ENCODE measurements at regions not wholly inside any gene's neighbourhood (a gene's known extent, or its start where the extent isn't known, plus 50 kb on each side); places are given as distances from the start of the nearest gene placed in this dataset.

DNA sequence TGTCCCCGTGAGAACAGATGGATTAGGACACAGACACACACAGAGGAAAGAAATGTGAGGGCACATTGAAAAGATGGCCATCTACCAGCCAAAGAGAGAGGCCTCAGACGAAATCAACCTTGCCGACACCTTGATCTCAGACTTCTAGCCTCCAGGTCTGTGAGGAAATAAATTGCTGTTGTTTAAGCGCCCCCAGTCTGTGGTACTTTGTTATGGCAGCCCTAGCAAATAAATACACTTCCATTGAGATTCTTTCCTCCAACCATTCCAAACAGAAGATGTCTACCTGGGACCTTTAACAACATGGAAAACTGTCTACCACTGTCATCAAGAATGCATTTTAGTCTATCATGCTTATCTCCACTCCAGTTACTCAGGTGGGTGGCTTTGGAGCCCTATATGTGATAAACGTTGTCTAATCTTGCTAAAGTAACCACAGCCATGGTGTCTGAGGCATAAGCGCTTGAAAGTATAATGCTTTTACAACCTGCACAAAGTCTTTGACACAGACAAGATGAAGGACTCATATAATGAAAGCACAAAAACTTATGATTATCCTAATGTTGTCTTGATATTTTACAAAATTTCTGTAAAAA is 244.3 kb downstream of the MTERF1 start:
- FAIRE-seq, result no peak

DNA sequence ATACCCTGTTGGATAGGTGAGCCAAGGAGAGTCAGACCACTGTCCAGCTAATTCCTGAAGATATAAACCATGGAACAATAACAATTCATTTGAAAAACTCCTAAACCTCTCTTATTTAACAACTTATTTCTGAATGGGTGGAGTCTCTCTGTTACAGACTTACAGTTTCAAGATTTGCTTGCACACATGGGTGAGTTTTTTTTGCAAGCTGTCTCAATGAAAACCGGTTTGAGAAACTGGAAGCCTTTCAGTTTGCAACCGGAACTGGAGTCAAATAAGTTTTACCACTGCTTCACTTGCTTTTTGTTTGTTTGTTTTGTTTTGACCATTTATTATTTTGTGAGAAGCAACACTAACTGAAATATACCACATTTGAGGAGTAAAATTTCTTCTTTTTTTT is 243.8 kb downstream of the MTERF1 start:
- FAIRE-seq, result no peak

DNA sequence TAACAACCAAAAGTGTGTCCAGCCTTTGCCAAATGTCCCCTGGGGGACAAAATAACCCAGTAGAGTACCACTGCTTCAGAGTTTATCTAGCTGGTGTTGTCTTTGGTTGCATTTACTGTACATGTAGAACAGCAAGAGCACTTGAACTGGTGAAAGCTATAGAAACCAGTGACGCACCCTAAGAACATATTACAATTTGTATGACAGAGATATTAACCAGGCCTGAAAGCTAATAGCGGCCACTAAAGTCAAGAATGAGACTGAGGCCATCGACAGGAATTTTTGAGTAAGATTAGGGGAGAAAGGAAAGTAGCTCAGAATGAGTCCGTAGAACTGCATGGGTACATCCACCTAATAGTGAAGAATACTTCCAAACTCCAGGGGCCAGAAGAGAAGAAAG is 236.2 kb downstream of the MTERF1 start:
- FAIRE-seq, result no peak

DNA sequence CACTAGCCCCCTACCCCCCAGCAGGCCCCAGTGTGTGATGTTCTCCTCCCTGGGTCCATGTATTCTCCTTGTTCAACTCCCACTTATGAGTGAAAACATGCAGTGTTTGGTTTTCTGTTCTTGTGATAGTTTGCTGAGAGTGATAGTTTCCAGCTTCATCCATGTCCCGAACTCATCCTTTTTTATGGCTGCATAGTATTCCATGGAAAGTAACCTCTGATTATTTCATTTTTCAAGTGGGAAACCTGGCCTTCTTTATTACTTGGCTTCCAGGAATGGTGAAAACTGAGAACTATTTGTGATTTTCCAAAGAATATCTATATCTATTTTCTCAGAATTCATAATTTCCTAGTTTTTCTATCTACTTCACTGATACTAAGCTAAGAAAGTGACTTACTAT is 235.0 kb downstream of the MTERF1 start:
- no peak for FAIRE-seq

DNA sequence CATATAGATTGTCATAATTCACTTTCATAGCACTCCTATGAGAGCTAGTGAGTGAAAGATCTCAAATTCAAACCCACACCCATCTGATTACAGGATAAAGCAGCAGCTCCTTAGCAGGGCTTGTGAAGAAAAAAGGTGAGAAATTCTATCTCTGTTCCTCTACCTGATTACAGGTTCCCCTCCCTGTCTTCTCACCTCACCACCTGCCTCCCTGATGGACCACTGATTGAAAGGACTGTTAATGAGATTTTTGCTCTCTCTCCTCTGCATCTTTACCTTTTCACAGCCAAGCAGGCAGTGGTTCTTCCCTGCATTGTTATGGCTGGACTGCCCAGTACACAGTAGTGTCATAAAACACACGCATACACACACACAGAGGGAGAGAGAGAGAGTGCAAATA is 228.5 kb downstream of the MTERF1 start:
- FAIRE-seq, result no peak

DNA sequence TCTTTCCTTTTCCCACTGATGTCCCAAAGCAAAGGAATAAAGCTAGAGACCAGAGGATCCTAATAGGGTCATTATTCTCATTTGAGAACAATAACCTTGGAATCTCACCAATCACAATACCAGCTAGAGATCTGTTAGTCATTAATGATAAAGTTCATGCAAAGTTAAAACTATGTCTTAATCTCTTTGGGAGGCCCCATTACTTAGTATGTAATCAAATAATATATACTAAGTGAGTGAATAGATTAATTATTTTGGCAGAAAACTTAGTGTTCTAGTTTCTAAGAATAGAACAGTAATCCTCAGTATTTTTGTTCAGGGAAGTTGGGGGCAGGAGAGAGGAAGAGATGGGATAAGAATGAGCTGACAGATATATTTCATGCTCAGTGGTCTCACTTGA is 227.2 kb downstream of the MTERF1 start:
- no peak for FAIRE-seq

DNA sequence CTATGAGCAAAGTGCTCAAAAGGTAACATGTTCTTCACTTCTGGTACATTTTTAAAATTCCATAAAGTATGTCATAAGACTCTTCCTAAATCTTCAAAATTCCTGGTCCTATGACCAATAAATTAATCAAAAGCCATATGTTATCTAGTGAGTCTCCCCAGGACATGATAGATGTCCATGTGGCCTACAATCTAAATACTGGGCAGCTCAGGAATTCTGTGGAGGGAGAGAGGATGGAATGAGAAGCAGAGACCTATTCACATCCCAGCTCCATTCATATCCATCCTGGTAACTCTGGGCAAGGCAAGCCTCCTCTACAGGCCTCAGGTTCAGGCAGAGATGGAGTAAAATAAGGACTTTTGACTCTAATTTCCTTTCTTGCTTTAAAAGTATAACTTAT is 224.8 kb downstream of the MTERF1 start:
- no peak for FAIRE-seq

DNA sequence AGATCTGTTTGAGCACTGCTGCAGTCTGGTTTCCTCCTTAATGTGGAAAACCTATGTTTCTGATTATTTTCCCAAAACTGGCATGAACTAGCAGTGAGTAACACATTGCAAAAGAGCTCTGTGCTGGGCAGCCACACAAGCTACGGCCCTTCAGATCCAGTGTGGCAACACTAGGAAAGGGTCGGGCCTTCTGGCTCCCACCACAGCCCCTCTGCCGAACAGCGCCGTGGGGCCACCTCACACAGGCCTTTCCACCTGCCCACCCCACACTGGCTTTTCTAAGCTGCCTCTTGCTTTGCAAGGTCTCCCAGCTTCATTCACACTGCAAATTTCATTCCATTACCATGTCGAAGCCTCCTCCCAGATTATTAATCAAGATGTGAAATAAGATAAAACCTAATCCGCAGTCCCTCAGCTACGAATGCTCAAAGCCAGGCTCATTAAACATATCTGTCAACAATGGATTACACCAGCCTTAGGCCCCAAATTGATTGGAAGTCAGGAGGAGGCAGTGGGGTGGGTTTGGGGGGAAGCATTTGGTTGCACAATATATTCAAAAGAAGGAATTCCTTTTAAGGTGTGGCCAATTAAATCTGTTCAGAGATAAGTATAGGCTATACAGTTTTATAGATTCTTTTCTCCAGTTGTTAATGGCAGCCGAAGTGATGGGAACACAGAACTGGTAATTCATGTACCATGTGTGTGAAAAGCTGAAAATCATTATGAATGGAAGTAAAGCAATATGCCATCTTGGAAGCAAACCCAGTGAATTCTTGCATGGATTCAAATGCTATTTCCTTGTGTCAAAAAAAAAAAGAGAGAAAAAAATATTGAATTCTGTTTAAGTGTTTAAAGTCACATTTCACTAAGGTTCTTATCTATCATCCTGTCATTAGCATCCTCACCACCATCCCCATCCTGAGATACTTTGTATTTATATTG is 223.7 kb downstream of the MTERF1 start:
- FAIRE-seq, result no peak

DNA sequence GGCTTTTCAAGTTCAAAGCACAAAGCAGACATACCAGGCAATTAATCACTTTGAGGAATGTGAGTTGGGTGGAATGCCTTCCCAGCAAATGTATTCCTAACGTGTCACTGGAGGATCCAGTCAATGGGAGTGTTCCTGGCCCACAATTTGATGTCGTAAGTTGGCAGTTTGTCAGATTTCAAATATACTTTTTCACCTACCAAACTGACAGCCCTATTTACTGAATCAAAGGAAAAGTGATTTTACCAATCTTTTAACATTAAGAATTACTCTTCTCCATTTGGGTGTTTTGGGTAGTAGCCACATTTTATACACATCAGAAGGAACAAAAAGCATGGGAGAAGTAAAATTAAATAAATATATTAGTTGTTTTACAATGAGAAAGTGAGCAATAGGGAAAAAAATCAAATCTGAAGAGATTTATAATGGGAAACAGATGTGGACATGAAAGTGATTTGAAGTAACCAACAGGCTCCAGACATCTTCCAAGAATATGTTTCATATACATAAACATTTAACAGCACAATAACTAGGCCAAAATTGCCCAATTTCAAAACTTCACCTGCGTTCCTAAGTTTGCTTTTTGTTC is 222.9 kb downstream of the MTERF1 start:
- FAIRE-seq, result no peak

DNA sequence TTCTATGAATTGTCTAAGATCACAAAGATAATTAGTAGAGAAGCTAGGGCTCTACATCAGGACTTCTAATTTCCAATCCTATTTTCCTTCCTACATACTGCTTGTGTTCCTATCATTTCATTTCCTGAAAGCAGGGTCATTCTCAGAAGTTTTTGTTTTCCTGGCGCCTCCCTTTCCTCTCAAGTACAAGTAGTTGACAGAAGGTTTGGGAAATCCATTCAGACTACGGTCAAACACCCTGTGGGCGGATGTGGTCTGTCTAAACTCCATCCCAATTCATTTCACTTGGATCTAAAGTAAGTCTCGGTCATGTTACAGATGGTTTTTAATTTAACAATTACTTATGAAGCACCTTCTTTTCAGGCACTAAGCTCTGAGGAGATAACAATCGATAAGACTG is 221.4 kb downstream of the MTERF1 start:
- FAIRE-seq, result no peak

DNA sequence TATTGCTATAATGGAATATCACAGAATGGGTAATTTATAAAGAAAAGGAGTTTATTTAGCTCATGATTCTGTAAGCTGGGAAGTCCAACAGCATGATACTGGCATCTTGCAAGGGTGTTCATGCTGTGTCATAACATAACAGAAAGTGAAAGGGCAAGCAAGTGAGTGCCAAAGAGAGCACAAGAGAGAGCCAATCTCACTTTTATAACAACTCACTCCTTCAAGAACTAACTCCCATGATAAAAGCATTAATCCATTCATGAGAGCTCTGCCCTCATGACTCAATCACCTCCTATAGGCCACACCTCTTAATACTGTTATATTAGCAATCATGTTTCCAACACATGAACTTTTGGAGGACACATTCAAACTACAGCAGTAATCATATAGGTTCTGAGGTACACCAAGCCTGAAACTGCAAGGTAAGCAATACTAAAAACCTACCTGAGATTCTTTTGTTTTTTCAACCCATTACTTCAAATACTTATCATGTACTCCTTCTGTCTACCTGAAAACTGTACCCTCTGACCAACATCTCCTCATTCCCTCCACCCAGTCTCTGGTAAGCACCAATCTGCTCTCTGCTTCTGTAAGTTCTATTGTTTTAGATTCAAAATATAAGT is 219.7 kb downstream of the MTERF1 start:
- FAIRE-seq, result no peak

DNA sequence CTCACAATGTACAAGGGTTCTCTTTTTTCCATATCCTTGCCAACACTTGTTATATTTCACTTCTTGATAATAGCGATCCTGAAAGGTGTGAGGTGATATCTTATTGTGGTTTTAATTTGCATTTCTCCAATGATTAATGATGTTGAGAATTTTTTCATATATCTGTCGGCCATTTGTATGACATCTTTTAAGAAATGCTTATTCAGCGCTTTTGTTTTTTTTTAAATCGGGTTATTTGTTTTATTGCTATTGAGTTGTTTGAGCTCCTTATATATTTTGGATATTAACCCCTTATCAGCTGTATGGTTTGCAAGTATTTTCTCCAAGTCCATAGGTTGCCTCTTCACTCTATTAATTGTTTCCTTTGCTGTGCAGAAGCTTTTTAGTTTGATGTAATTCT is 218.8 kb downstream of the MTERF1 start:
- FAIRE-seq, result no peak

DNA sequence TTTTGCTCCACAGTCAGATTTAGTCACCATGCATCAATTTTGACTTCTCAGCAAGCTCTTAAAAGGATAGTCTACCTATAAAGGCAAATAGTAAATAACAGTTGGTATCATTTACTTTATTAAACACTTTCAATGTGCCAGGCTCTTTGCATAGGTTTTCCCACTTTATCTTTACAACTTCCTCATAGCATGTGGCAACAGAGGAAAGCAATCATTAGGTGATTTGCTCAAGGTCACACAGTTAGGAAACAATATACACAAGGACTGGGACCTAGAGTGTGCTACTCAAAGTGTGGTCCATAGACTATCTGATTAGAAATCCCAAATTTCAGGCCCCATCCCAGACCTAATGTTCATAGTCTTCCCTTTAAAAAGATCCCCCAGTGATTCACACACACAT is 212.3 kb downstream of the MTERF1 start:
- no peak for FAIRE-seq

DNA sequence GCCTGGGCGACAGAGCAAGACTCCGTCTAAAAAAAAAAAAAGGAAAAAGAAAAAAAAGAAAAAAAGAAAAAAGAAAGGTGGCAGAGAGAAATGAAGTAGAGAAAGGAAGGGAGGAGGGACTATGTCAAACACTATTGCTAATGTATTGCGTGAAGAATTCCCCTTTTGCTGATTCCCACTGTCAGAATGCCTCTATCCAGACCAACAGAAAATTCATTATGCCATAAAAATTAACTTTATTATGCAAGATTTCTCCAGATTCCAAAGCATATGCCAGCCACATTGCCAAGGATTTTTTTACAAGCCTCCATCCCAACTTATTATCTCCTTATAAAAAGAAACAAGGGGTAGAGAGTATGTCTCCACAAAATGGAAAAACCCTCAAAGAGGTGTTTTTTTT is 209.3 kb downstream of the MTERF1 start:
- FAIRE-seq, result no peak

DNA sequence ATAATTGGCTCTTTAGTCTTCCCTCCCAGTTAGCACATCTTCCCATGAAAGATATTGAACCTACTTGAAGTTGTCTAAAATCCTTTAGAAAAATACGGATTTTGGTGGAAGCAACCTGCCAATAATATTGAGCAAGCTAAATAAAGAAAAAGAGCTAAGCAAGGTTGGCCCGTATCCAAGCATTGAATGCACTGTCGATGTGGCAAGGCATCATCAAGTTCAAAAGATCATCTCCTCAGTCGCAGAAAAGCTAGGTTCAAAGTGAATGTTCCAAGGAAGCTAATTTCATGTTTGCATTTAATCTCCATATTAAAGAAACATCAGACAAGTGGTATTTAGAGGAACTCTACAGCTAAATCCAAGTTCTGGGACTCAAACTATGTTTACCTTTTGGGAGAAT is 206.0 kb downstream of the MTERF1 start:
- FAIRE-seq, result no peak

DNA sequence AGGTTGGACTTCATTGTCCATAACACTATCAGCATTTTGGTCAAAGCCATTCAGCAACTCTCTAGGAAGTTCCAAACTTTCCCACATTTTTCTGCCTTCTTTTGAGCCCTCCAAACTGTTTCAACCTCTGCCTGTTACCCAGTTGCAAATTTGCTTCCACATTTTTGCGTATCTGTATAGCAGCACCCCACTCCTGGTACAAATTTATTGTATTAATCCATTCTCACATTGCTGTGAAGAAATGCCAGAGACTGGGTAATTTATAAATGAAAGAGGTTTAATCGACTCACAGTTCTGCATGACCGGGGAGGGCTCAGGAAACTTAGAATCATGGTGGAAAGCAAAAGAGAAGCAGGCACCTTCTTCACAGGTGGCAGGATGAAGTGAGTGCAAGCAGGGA is 198.8 kb downstream of the MTERF1 start:
- no peak for FAIRE-seq

DNA sequence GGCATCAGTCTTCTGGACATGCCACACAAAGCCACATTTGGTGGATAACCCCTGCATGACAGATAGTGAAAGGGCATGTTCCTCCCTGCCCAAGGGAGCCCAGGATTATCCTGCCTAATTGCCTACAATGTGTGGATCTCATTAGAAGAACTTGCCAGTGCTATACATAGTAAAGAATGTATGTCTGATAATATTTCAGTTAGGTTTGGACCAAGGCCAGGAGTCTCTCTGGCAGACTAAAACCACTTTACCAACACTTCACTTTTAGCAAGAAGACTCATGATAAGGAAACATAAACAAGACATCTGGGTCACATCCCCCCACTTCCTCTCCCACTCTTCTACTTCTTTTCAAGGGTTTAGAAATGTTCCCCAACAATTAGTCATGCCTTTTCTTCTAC is 196.7 kb downstream of the MTERF1 start:
- no peak for FAIRE-seq

DNA sequence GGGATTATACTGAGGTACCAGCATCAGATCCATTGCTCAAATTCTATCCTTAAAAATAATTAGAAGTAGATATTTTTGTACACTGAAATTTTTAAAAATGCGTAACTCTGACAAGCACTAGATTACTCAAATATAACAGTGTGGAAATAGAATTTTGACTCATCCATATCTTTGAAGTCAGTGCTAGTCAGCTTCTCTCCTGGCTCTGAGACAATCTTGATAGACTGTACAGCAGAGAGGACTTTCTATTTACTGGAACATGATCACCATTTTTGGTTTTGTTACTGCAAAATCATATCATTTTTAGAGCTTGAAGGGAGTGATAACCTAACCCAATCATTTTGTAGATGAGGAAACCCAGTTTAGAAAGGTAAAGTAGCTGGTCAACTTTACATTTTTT is 195.0 kb downstream of the MTERF1 start:
- FAIRE-seq, result no peak

DNA sequence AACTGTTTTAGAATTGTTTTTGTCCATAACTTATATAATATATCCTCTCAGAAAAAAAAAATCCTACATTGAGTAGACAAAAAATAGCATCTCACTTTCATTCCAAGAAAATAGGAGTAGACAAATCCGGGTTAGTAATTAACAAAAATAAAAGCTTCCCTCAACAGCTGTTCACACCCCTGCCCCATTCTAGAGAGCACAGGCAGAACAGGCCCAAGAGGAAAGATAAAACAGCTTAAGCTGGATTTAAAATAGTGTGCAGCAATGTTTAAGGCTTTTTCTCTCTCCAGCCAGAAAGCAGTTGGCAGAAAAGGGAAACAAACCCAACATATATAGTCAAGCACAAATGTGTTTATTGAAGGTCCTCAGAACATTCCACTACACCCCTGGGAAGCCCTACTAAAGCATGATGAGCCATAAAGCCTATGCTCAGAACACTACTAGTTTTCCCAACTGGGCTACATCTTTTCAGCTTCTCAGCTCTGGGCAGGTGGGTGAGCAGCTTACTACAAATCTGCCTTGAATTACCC is 189.9 kb downstream of the MTERF1 start:
- no peak for FAIRE-seq

DNA sequence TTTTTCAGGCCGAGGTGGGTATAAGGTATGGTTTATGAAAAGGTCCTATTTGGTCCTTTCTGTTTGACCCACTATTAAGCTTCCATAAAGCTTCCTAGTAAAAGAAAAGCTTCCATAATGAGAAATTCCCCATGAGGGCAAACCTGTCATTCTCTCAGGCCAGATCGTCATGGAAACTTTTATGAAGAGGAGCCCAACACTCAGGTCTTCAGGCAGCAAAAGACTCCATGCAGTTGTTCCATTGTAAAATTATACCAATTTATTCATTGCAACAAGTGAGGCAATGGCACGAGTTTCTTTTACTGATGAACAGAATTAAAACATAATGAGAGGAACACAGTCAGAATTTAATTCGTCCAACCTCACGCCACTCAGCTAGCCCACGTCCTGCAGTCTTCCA is 188.6 kb downstream of the MTERF1 start:
- FAIRE-seq, result no peak

DNA sequence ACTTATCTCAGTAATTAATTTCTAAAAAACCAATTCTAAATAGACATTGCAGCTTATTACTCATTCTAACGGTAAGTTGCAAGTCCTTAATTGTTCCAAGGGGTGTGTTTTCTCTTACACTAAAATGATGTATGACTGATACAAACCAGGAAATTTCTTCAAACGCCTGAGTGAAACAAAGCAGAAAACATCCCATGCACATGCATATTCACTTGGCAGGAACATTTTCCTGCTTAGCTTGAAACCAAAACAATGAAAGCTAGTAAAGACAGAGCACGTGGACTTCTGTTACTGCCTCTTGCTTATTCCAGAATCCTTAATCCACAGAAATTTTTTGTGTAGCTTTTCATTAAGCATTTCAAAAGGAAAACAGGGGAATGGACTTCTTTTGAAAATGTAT is 187.7 kb downstream of the MTERF1 start:
- FAIRE-seq, result no peak

DNA sequence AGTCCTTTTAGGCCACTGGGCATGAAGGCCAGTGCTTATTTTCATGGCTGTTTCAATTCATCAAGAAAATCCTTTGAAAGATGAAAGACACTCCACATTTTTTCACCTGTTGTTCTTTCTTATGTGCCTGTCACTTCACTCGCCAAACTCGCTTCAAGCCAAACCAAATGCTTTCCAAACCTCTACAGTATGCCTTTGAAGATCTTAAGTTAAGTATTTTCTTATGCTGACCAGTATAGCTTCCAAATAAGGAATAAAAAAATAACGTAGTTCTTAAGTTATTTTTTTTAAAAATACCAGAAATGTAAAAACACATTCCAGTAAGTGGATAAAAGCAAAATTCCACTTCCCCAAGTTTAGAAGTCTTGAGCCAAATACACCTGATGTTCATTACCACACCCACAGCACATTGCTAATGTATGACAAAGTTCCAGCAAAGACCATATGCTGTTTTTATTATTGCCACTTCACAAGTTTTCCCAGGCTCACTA is 186.1 kb downstream of the MTERF1 start:
- no peak for FAIRE-seq

DNA sequence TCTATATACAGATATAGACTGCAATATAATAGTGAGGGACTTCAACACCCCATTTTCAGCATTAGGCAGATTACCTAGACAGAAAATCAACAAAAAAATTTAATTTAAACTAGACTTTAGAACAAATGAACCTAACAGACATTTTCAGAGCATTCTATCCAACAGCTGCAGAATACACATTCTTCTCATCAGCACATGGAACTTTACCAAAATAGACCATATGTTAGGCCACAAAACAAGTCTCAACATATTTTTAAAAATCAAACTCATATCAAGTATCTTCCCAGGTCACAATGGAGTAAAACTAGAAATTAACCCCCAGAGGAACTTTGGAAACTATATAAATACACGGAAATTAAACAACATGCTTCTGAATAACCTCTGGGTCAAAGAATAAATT is 169.6 kb downstream of the MTERF1 start:
- no peak for FAIRE-seq

Measured in islet of Langerhans (tissue), 1 donor.